SK-MEL-5 (cell line): ENCODE measurements at regions not wholly inside any gene's neighbourhood (a gene's known extent, or its start where the extent isn't known, plus 50 kb on each side); places are given as distances from the start of the nearest gene placed in this dataset.
"Not testable (repeated sequence)": the region's sequence is repeated elsewhere in the genome, so short reads cannot be mapped to it uniquely, and the experiment has no call there.

Experiments
- DNase-seq: peaks from one replicate; pipeline ENCODE4 v3.0.0-alpha.2; 2016; ENCODE audit warnings: low read depth, low spot score
- in situ Hi-C: cut with HindIII; loops from 2 replicates; pipeline ENCODE4 v1.10.0; 2016; ENCODE audit warnings: low sequenced_read_pairs, high pct_unique_total_duplicates, low pct_unique_long_range_greater_than_20kb

- in situ Hi-C loops: no loop called here
- no peak for DNase-seq
These were observed 501.4 kb upstream of the ST8SIA4 start for GRCh38 chr5:101404531-101404930.

DNA sequence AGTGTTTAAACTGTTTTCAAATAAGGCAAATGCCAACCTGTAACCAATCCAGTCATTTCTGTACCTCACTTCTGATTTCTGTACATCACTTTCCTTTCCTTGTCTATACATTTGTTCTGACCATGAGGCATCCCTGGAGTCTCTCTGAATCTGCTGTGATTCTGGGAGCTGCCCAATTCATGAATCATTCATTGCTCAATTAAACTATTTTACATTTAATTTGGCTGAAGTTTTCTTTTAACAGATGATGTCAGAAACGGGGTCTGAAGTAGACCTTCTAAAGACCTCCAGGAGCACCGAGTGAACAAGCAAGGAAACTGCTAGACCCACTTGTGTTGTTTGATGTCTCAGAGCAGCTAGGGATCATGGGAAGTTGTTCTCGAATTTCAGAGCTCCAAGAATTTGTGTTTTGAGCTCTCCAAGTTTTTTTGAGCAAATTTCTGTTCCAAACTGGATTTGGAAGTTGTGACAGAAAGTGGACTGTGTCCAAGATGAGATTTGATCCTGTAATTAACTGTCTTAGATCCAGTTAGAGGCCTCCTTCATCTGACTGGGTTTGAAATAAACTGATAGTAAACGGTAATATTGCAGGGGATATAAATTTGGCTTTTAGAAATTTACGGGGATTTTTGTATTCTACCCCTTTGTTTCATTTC is 490.8 kb upstream of the ST8SIA4 start:
- DNase-seq: no peak
- in situ Hi-C loops: no loop called here

GRCh38 chr5:101390151-101390908 is 487.2 kb upstream of the ST8SIA4 start:
- DNase-seq: peak; percentile 84
- in situ Hi-C loops: no loop called here

DNA sequence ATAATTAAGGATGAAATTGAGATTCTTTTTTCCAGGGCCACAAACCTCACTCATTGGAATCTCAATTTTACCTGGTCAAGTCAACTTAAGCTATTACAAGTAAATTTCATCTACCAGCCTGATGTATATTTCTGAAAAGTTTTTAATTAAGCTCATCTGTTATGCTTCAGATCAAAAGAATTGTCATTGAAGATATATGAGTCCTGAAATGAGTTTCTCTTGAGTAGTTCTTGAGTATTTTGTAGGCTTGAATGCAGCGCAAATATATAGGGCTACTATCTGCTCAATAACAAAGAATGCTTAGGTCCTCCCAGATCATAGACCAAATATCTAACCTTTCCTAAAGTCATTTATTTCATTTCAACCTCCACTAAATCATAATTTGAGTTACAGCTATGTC is 482.2 kb upstream of the ST8SIA4 start:
- in situ Hi-C loops: no loop called here
- DNase-seq: no peak

GRCh38 chr5:101370181-101370580 is 467.1 kb upstream of the ST8SIA4 start:
- in situ Hi-C loops: no loop called here
- DNase-seq: no peak

- in situ Hi-C loops: no loop called here
These were observed 461.4 kb upstream of the ST8SIA4 start for GRCh38 chr5:101364469-101364868.

GRCh38 chr5:101362067-101362466 is 459.0 kb upstream of the ST8SIA4 start:
- DNase-seq: no peak
- in situ Hi-C loops: no loop called here

More at GRCh38 chr5:101364469-101364868, 461.4 kb upstream of the ST8SIA4 start:
- peak; percentile 97 for DNase-seq

GRCh38 chr5:101346906-101347305 is 443.8 kb upstream of the ST8SIA4 start:
- peak; percentile 35 for DNase-seq

GRCh38 chr5:101346447-101346846 is 443.4 kb upstream of the ST8SIA4 start:
- no peak for DNase-seq
- in situ Hi-C loops: no loop called here

More at GRCh38 chr5:101346906-101347305, 443.8 kb upstream of the ST8SIA4 start:
- in situ Hi-C loops: no loop called here

DNA sequence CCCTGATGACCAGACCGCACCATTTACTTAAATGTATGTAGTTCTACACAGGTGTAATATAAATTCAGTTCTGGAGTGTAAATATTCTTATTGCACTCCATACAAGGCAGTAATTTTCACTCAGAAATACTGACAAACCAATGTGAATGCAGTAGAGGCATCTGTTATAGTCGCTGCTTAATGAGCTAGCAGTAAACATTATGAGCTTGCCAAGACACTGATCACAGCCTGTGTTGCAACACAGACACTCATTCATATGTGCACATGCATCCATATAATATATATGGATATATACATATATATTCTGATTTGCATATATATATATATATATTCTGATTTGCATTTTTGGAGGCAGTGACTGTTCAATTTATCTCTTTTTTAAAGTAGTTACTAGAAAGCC is 435.1 kb upstream of the ST8SIA4 start:
- in situ Hi-C loops: no loop called here
- DNase-seq: no peak

DNA sequence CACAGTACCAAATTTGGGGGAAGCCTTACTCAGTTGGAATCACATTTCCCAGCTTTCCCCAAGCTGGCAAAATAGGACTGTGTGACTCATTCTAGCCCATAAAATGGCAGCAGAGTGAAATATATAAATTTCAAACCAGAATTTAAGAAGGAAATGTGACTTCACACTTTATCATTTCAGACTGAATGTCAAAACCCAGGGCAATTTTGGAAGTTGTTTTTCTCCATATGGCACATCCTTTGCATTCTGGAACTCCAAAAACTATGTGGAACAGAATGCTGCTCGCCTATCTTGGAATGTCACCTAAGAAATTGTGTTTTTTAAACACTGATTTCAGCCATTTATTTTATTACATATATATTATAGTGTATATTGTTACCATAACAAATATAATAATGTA is 424.7 kb upstream of the ST8SIA4 start:
- in situ Hi-C loops: no loop called here
- no peak for DNase-seq

DNA sequence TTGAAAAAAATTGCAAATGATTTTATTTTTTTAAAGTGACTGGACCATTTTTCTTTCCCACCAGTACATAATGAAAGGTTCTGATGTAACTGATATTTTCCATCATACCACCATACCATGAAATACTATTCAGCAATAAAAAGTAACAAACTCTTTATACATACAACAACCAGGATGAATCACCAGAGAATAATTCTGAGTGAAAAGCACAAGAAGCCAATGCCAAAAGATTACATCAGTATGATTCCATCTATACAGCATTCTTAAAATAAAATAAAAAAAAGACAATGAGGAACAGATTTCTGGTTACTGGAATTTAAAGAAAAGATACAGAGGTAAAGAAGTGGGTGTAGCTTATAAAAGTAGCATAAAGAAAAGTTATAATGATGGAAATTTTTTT is 423.7 kb upstream of the ST8SIA4 start:
- in situ Hi-C loops: no loop called here

GRCh38 chr5:101316401-101316800 is 413.3 kb upstream of the ST8SIA4 start:
- in situ Hi-C loops, DNase-seq: not testable (repeated sequence)

More for the DNA sequence above, 423.7 kb upstream of the ST8SIA4 start:
- DNase-seq: no peak

DNA sequence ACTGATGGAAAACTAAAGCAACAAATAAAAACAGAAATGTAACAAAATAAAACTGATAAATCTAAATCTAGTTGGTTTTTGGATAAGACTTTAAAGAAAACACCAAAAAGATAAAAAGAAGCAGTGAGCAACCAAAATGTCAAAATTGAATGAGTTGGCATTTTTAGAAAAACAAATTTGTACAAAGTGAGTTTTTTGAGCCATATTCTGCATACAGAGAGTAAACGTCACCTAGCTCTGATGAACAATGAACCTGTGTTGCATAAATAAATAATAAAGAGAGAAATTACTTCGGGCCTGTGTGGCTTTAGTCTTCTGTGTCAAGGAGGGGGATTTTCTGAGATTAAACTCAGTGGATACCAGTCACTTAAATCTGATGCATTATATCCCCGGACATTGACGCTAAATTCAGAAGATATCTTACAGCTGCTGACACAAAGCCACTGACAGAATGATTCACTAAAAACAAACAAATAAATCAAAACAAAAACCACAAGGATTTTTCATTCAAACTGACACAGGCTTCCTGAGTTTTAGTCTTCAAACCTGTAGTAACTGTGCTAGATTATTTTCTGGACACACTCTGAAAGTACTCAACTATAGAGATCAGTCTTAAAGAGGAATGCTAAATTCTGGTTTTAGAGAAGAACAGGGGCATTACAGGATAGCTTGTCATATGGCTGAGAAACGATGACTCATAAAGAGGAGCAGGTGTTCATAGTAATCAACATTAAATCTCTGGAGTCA is 403.5 kb upstream of the ST8SIA4 start:
- in situ Hi-C loops: no loop called here
- peak; percentile 5 for DNase-seq

DNA sequence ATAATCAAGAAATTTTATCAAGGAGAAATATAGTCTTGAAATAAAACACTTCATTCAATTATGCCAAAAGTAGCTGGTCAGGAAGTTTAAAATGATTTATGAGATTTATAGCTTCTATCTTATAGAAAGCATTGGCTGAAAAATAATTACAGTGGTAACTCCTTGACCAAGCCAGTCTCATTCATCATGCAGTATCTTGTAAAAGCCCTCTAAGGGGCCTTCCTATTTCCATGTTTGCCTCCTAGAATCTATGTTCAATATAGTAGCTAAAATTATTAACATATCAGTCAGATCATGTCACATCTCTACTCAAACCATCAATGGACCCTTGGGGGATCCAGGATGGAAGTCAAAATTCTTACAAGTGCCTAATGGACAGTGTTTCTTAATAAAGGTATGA is 393.4 kb upstream of the ST8SIA4 start:
- DNase-seq: no peak
- in situ Hi-C loops: no loop called here

- in situ Hi-C loops: no loop called here
- DNase-seq: no peak
These were observed 389.1 kb upstream of the ST8SIA4 start for GRCh38 chr5:101292199-101292598.

DNA sequence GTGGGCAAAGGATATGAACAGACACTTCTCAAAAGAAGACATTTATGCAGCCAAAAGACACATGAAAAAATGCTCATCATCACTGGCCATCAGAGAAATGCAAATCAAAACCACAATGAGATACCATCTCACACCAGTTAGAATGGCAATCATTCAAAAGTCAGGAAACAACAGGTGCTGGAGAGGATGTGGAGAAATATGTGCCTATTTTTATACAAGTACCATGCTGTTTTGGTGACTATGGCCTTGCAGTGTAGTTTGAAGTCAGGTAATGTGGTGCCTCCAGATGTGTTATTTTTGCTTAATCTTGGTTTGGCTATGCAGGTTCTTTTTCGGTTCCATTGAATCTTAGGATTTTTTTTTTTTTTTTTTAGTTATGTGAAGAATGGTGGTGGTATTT is 387.7 kb upstream of the ST8SIA4 start:
- in situ Hi-C loops, DNase-seq: not testable (repeated sequence)

GRCh38 chr5:101288633-101289032 is 385.6 kb upstream of the ST8SIA4 start:
- DNase-seq: peak; percentile 94
- in situ Hi-C loops: no loop called here
